H1 (cell line): ENCODE measurements at regions not wholly inside any gene's neighbourhood (a gene's known extent, or its start where the extent isn't known, plus 50 kb on each side); places are given as distances from the start of the nearest gene placed in this dataset.

Experiments
- CHD7 ChIP-seq: fragments of 300-600 bp; sonication (generic); IDR thresholded peaks from 2 replicates; pipeline ENCODE4 v1.7.1; 2012; ENCODE audit warnings: low read length, moderate library complexity, mild to moderate bottlenecking, inconsistent platforms; ENCODE audit not compliant: insufficient replicate concordance
- ZNF274 ChIP-seq: IDR thresholded peaks from 2 replicates; pipeline ENCODE4 v1.7.0; 2012; ENCODE audit warnings: low read length, borderline replicate concordance; ENCODE audit errors: extremely low read depth

GRCh38 chr4:65924843-65925242, 254.6 kb upstream of the EPHA5 start (continued):
- TF ChIP-seq CHD7 (no peak), ZNF274 (no peak)
